IPS-15b (cell line): ENCODE measurements at regions not wholly inside any gene's neighbourhood (a gene's known extent, or its start where the extent isn't known, plus 50 kb on each side); places are given as distances from the start of the nearest gene placed in this dataset.

Experiments
- H3K27me3 ChIP-seq: one replicate; pipeline ENCODE4 v1.6.1; 2013; ENCODE audit warnings: low read length; ENCODE audit not compliant: control insufficient read depth, insufficient read depth
- H3K36me3 ChIP-seq: one replicate; pipeline ENCODE4 v1.6.1; 2013; ENCODE audit warnings: low read length; ENCODE audit not compliant: control insufficient read depth, insufficient read depth
- H3K4me1 ChIP-seq: one replicate; pipeline ENCODE4 v1.6.1; 2013; ENCODE audit warnings: mild to moderate bottlenecking, low read length; ENCODE audit not compliant: control insufficient read depth, insufficient read depth
- H3K4me3 ChIP-seq: one replicate; pipeline ENCODE4 v1.5.1; 2013; ENCODE audit warnings: low read depth, low read length
- H3K9ac ChIP-seq: one replicate; pipeline ENCODE4 v1.6.1; 2013; ENCODE audit warnings: low read depth, mild to moderate bottlenecking, low read length
- H3K9me3 ChIP-seq: one replicate; pipeline ENCODE4 v1.6.1; 2013; ENCODE audit warnings: mild to moderate bottlenecking, low read length; ENCODE audit not compliant: control insufficient read depth, insufficient read depth

DNA sequence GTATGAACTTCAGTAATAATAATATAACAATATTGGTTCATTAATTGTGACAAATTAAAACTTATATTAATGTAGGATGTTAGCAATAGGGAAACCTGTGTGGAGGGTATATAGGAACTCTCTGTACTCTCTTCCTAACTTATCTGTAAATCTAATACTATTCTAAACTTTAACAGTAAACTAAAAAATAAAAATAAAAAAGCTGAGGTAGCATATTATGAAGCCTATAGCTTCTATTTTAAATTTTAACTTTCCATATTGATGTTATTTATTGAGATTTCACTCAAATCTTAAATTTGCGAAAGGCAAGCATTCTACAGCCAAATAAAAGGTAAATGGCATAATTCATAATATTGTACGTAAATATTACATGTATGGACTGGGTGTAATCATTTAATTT lies 326.4 kb downstream of the MEI4 start:
- H3K4me1 ChIP-seq: no peaks in the 10 kb centered on the region
- H3K9me3 ChIP-seq: no peaks in the 10 kb centered on the region
- no peaks in the 10 kb centered on the region for H3K27me3 ChIP-seq
- H3K36me3 ChIP-seq: no peaks in the 10 kb centered on the region
- no peak overlapping the region for H3K9ac ChIP-seq
- no peak overlapping the region for H3K4me3 ChIP-seq

DNA sequence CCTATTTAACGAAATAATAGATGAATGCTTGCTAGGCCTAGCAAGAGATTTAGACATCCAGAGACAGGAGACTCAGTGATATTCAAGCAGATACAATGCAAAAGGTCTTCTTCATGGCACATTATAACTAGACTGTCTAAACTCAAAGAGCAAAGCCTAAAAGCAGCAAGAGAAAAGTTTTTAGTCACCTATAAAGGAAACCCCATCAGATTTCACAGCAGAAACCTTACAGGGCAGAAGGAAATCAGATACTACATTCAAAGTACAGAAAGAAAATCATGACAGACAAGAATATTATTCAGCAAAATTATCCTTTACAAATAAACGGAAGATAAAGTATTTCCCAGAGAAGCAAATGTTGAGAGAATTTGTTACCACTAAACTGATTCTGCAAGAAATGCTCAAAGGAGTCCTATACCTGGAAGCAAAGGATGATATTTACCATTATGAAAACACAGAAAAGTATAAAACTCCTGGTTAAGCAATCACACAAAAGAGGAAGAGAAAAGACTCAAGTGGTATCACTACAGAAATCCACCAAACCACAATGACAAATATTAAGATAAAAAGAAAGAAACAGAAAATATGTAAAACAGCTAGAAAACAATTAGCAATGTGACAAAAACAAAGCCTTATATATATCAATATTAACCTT lies 333.7 kb downstream of the MEI4 start:
- no peak overlapping the region for H3K4me3 ChIP-seq

GRCh38 chr6:77987035-77987384 lies 334.2 kb downstream of the MEI4 start:
- Histone ChIP-seq H3K9me3 (no peaks in the 10 kb centered on the region), H3K36me3 (no peaks in the 10 kb centered on the region), H3K4me3 (no peak overlapping the region), H3K4me1 (no peaks in the 10 kb centered on the region), H3K27me3 (no peaks in the 10 kb centered on the region), H3K9ac (no peak overlapping the region)

More for the DNA sequence above, 333.7 kb downstream of the MEI4 start:
- Histone ChIP-seq H3K4me1 (no peaks in the 10 kb centered on the region), H3K27me3 (no peaks in the 10 kb centered on the region), H3K9ac (no peak overlapping the region), H3K36me3 (no peaks in the 10 kb centered on the region), H3K9me3 (no peaks in the 10 kb centered on the region)

- H3K36me3 ChIP-seq: no peaks in the 10 kb centered on the region
Observed at GRCh38 chr6:78010130-78010529, 357.3 kb downstream of the MEI4 start.

GRCh38 chr6:78020586-78020985 lies 367.7 kb downstream of the MEI4 start:
- Histone ChIP-seq H3K36me3 (no peaks in the 10 kb centered on the region), H3K9me3 (no peaks in the 10 kb centered on the region), H3K4me3 (no peak overlapping the region)

More at GRCh38 chr6:78010130-78010529, 357.3 kb downstream of the MEI4 start:
- Histone ChIP-seq H3K9ac (no peak overlapping the region), H3K4me1 (no peaks in the 10 kb centered on the region), H3K9me3 (no peaks in the 10 kb centered on the region), H3K27me3 (no peaks in the 10 kb centered on the region), H3K4me3 (no peak overlapping the region)

DNA sequence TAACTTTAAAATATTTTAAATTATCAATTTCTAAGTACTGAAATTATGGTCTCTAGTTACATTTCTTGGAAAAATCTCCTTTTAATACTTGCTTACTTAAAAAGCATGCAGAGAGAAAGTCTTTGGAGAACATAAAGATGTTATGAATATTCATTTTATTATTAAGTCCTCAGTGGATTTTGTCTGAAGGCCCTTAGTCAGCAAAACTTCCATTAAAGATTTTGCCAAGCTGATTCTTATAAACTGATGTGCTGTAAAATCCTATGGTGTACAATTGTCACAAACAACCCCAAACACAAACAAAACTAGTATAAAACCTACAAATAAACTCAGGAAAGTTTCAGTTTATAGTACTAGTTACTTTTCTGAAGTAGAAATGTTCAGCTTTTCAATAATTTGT lies 372.7 kb downstream of the MEI4 start:
- Histone ChIP-seq H3K36me3 (no peaks in the 10 kb centered on the region), H3K4me1 (no peaks in the 10 kb centered on the region), H3K9ac (no peak overlapping the region), H3K27me3 (no peaks in the 10 kb centered on the region), H3K9me3 (no peaks in the 10 kb centered on the region), H3K4me3 (no peak overlapping the region)

More at GRCh38 chr6:78020586-78020985, 367.7 kb downstream of the MEI4 start:
- no peaks in the 10 kb centered on the region for H3K4me1 ChIP-seq
- no peaks in the 10 kb centered on the region for H3K27me3 ChIP-seq
- H3K9ac ChIP-seq: no peak overlapping the region

DNA sequence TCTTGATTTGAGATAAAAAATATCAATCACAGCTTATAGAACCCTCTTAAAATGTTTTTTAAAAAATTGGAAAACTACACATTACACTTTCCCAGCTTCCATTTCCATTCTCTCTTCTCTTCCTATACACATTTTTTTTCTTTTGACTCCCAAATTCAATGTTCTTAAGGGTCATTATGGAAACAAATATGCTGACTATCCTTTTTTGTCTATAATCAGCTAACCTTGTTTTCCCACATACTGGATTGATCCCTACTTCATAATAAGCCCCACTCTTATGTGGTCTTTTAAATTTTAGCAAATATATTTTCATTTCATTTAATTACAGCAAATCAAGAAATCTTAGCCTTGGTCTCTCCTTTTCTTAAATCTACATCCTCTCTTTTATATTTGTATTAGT lies 378.4 kb downstream of the MEI4 start:
- Histone ChIP-seq H3K27me3 (no peaks in the 10 kb centered on the region), H3K9me3 (no peaks in the 10 kb centered on the region), H3K4me3 (no peak overlapping the region), H3K4me1 (no peaks in the 10 kb centered on the region), H3K36me3 (no peaks in the 10 kb centered on the region), H3K9ac (no peak overlapping the region)

DNA sequence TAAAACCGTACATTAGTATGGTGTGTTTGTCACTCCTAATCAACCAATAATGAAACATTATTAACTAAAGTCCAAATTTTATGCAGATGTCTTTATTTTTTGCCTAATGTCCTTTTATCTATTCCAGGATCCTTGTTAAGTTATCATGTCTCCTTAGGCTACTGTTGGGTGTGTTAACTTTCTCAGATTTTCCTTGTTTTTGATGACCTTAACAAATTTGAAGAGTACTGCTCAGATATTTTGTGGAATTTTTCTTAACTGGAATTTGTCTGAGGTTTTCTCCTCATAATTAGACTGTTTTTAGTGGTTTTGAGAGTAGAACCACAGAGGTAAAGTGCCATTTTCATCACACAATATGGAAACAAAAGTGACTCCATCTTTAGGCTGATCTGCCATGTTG lies 406.3 kb downstream of the MEI4 start:
- no peaks in the 10 kb centered on the region for H3K36me3 ChIP-seq
- no peak overlapping the region for H3K4me3 ChIP-seq
- no peaks in the 10 kb centered on the region for H3K27me3 ChIP-seq
- no peaks in the 10 kb centered on the region for H3K4me1 ChIP-seq
- H3K9ac ChIP-seq: no peak overlapping the region
- no peaks in the 10 kb centered on the region for H3K9me3 ChIP-seq

DNA sequence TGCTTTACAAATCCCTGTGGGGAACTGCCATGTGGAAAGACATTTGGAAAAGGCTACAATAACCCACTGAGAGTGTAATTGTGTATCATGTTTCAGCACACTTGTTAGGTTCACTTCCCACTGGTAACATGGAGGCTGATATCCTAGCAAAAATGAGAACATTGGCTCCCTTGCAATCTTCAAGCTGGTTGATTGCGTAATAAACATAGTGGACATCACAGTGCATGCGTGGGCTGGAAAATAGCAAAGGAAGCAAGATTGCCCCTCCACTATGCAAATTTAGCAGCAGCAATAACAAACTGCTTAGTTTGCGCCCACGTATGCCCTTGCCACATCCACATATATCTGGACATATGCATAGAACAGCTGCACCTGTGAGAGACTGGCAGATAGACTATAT lies 410.2 kb downstream of the MEI4 start:
- no peak overlapping the region for H3K4me3 ChIP-seq
- H3K36me3 ChIP-seq: no peaks in the 10 kb centered on the region
- no peaks in the 10 kb centered on the region for H3K4me1 ChIP-seq
- no peak overlapping the region for H3K9ac ChIP-seq
- no peaks in the 10 kb centered on the region for H3K27me3 ChIP-seq
- no peaks in the 10 kb centered on the region for H3K9me3 ChIP-seq

DNA sequence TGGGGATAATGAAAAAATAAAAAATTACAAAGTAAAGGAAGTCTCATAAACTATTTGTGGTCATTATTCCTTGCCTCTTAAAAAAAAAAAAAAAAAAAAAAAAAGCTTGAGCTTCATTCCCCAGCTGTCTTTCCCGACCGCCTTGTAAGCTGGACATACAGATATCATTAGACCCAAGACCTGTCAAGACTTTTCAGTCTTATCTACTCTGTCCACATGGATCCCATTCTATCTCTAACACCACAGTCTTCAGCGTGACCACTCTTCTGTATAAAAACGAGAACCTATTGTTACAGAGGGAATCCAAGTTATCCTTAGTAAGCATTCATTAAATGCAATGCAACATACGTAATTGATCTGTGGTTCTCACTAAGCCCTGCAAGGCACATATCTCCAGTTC lies 423.5 kb downstream of the MEI4 start:
- Histone ChIP-seq H3K4me3 (no peak overlapping the region), H3K36me3 (no peaks in the 10 kb centered on the region), H3K9ac (no peak overlapping the region), H3K9me3 (no peaks in the 10 kb centered on the region), H3K4me1 (no peaks in the 10 kb centered on the region), H3K27me3 (no peaks in the 10 kb centered on the region)

GRCh38 chr6:78089531-78089930 lies 436.7 kb downstream of the MEI4 start:
- Histone ChIP-seq H3K27me3 (peaks cover 5% of the 10 kb centered on the region), H3K36me3 (no peaks in the 10 kb centered on the region), H3K9me3 (no peaks in the 10 kb centered on the region), H3K4me1 (peaks cover 11% of the 10 kb centered on the region), H3K9ac (no peak overlapping the region), H3K4me3 (no peak overlapping the region)

GRCh38 chr6:78093906-78094305 lies 441.1 kb downstream of the MEI4 start:
- H3K9me3 ChIP-seq: no peaks in the 10 kb centered on the region
- H3K27me3 ChIP-seq: peaks cover 5% of the 10 kb centered on the region
- H3K4me1 ChIP-seq: peaks cover 11% of the 10 kb centered on the region
- no peaks in the 10 kb centered on the region for H3K36me3 ChIP-seq
- H3K4me3 ChIP-seq: no peak overlapping the region
- no peak overlapping the region for H3K9ac ChIP-seq
